ENCODE measurements at regions not wholly inside any gene's neighbourhood (a gene's known extent, or its start where the extent isn't known, plus 50 kb on each side); places are given as distances from the start of the nearest gene placed in this dataset.
"Not testable (repeated sequence)": the region's sequence is repeated elsewhere in the genome, so short reads cannot be mapped to it uniquely, and the experiment has no call there.

GRCh38 chr2:198518935-198519334 is 714.5 kb downstream of the PLCL1 start:
- no peak for DNase-seq (ENCODE audit: low read depth in 2 of 2)

- DNase-seq (ENCODE audit: low read depth in 2 of 2) = no peak
These were observed 713.6 kb downstream of the PLCL1 start for GRCh38 chr2:198517976-198518375.

GRCh38 chr2:198508610-198509009 is 704.2 kb downstream of the PLCL1 start:
- DNase-seq (ENCODE audit: low read depth in 2 of 2) = not testable (repeated sequence)

- DNase-seq (ENCODE audit: low read depth in 2 of 2) = no peak
These were observed 695.1 kb downstream of the PLCL1 start for GRCh38 chr2:198499539-198499938.

GRCh38 chr2:198498516-198498915 is 694.1 kb downstream of the PLCL1 start:
- no peak for DNase-seq (ENCODE audit: low read depth in 2 of 2)

- no peak for DNase-seq (ENCODE audit: low read depth in 2 of 2)
These were observed 693.7 kb downstream of the PLCL1 start for GRCh38 chr2:198498048-198498447.

- DNase-seq (ENCODE audit: low read depth in 2 of 2) = no peak
These were observed 690.5 kb downstream of the PLCL1 start for GRCh38 chr2:198494931-198495330.

GRCh38 chr2:198490748-198491147 is 686.4 kb downstream of the PLCL1 start:
- DNase-seq (ENCODE audit: low read depth in 2 of 2) = no peak

GRCh38 chr2:198488964-198489363 is 684.6 kb downstream of the PLCL1 start:
- DNase-seq (ENCODE audit: low read depth in 2 of 2) = no peak

- no peak for DNase-seq (ENCODE audit: low read depth in 2 of 2)
These were observed 678.7 kb downstream of the PLCL1 start for GRCh38 chr2:198483051-198483450.

GRCh38 chr2:198479065-198479464 is 674.7 kb downstream of the PLCL1 start:
- no peak for DNase-seq (ENCODE audit: low read depth in 2 of 2)

- no peak for DNase-seq (ENCODE audit: low read depth in 2 of 2)
These were observed 674.0 kb downstream of the PLCL1 start for GRCh38 chr2:198478361-198478760.

- DNase-seq (ENCODE audit: low read depth in 2 of 2) = no peak
These were observed 671.6 kb downstream of the PLCL1 start for GRCh38 chr2:198476007-198476406.

GRCh38 chr2:198471291-198471690 is 666.9 kb downstream of the PLCL1 start:
- DNase-seq (ENCODE audit: low read depth in 2 of 2) = no peak

GRCh38 chr2:198468136-198468535 is 663.7 kb downstream of the PLCL1 start:
- no peak for DNase-seq (ENCODE audit: low read depth in 2 of 2)

- no peak for DNase-seq (ENCODE audit: low read depth in 2 of 2)
These were observed 661.6 kb downstream of the PLCL1 start for GRCh38 chr2:198465970-198466369.

- no peak for DNase-seq (ENCODE audit: low read depth in 2 of 2)
These were observed 652.0 kb downstream of the PLCL1 start for GRCh38 chr2:198456418-198456817.

- DNase-seq (ENCODE audit: low read depth in 2 of 2) = no peak
These were observed 649.5 kb downstream of the PLCL1 start for GRCh38 chr2:198453866-198454265.

GRCh38 chr2:198452327-198452726 is 647.9 kb downstream of the PLCL1 start:
- DNase-seq (ENCODE audit: low read depth in 2 of 2) = no peak

GRCh38 chr2:198448789-198449188 is 644.4 kb downstream of the PLCL1 start:
- DNase-seq (ENCODE audit: low read depth in 2 of 2) = no peak

GRCh38 chr2:198444800-198445287 is 640.5 kb downstream of the PLCL1 start:
- no peak for DNase-seq (ENCODE audit: low read depth in 2 of 2)

- DNase-seq (ENCODE audit: low read depth in 2 of 2) = no peak
These were observed 637.5 kb downstream of the PLCL1 start for GRCh38 chr2:198441901-198442300.

- no peak for DNase-seq (ENCODE audit: low read depth in 2 of 2)
These were observed 636.9 kb downstream of the PLCL1 start for GRCh38 chr2:198441246-198441645.

GRCh38 chr2:198440833-198441232 is 636.4 kb downstream of the PLCL1 start:
- DNase-seq (ENCODE audit: low read depth in 2 of 2) = no peak

GRCh38 chr2:198438331-198438730 is 633.9 kb downstream of the PLCL1 start:
- DNase-seq (ENCODE audit: low read depth in 2 of 2) = no peak
